HepG2 (cell line): ENCODE measurements at regions not wholly inside any gene's neighbourhood (a gene's known extent, or its start where the extent isn't known, plus 50 kb on each side); places are given as distances from the start of the nearest gene placed in this dataset.
"Not testable (repeated sequence)": the region's sequence is repeated elsewhere in the genome, so short reads cannot be mapped to it uniquely, and the experiment has no call there.

Experiments used
- ATAC-seq: fragments of 200-7000 bp; cut with Tn5 transposase; 3 replicates; pipeline ENCODE4 v1.9.1; 2020; ENCODE audit warnings: mild to moderate bottlenecking, moderate library complexity
- BruUV-seq: library from RNA; stranded (reverse); fragments of 400-500 nt; replicated peaks from 2 replicates; lab custom pipeline; 2021; lab: Mats Ljungman, UMichigan
- CTCF ChIA-PET: fragments of 300-600 bp; formaldehyde crosslinking; extraction: SDS; loops from one replicate; lab custom pipeline; 2021; ENCODE audit warnings: low total read pairs, inconsistent platforms, low intra/inter-chr PET ratio; lab: Yijun Ruan, JAX
- POLR2A ChIA-PET: fragments of 350-600 bp; sonication (Branson Sonifier 250); formaldehyde crosslinking; loops from one replicate; lab custom pipeline; 2020; ENCODE audit warnings: antibody characterized with exemption, inconsistent platforms; lab: Yijun Ruan, JAX
- DNase-seq: peaks from one replicate; pipeline ENCODE4 v3.0.0-alpha.2; 2015; ENCODE audit warnings: low spot score
- FAIRE-seq: peaks from 3 replicates; lab custom pipeline; 2011; peaks lifted over from hg19 to GRCh38; lab: Jason Lieb, UNC
- H2AFZ ChIP-seq: one replicate; pipeline ENCODE4 v1.6.1; 2011; ENCODE audit warnings: low read length, inconsistent platforms
- H3K27ac ChIP-seq: fragments of 300-600 bp; 3 replicates; pipeline ENCODE4 v1.8.0; 2011; ENCODE audit warnings: mixed run types, mild to moderate bottlenecking, mixed read lengths, low read length, inconsistent platforms; ENCODE audit not compliant: insufficient read depth; ENCODE audit errors: extremely low read length
- H3K27me3 ChIP-seq, 2 experiments: fragments of 200-600 bp in 1 of 2; 2 replicates in 1 of 2; 3 replicates in 1 of 2; pipeline versions ENCODE4 v1.6.0 to v1.8.0; 2011; ENCODE audit warnings: low read length in 2 of 2, mild to moderate bottlenecking in 2 of 2, moderate library complexity in 2 of 2, inconsistent platforms in 1 of 2; ENCODE audit not compliant: insufficient read depth in 2 of 2, control insufficient read depth in 1 of 2
- H3K36me3 ChIP-seq, 2 experiments: fragments of 200-600 bp in 1 of 2; replicated peaks in 1 of 2; 2 replicates in 1 of 2; 3 replicates in 1 of 2; pipeline versions ENCODE4 v1.5.1 to v1.8.0; 2011; ENCODE audit warnings: low read length in 2 of 2, inconsistent platforms in 1 of 2; ENCODE audit not compliant: insufficient read depth in 2 of 2, control insufficient read depth in 1 of 2
- H3K4me1 ChIP-seq: 2 replicates; pipeline ENCODE4 v1.5.1; 2012; ENCODE audit warnings: low read length, inconsistent platforms; ENCODE audit not compliant: insufficient read depth
- H3K4me2 ChIP-seq: 2 replicates; pipeline ENCODE4 v1.6.0; 2011; ENCODE audit warnings: low read depth, low read length, inconsistent platforms
- H3K4me3 ChIP-seq, 3 experiments: fragments of 200-600 bp in 1 of 3; sonication (generic), shearing (Covaris generic) in 1 of 3; replicated peaks in 1 of 3; 2 replicates each; pipeline ENCODE4 v1.5.1; 2011 to 2016; ENCODE audit warnings: low read length in 3 of 3, inconsistent platforms in 2 of 3, low read depth in 2 of 3, mild to moderate bottlenecking in 2 of 3, control low read depth in 1 of 3, mixed read lengths in 1 of 3; ENCODE audit not compliant: insufficient read depth in 1 of 3
- H3K79me2 ChIP-seq: one replicate; pipeline ENCODE4 v1.6.1; 2011; ENCODE audit warnings: low read length, inconsistent platforms; ENCODE audit not compliant: insufficient read depth
- H3K9ac ChIP-seq: 2 replicates; pipeline ENCODE4 v1.6.0; 2011; ENCODE audit warnings: mild to moderate bottlenecking, low read depth, low read length, inconsistent platforms; ENCODE audit not compliant: insufficient read depth
- H3K9me3 ChIP-seq: 2 replicates; pipeline ENCODE4 v1.5.1; 2012; ENCODE audit warnings: mild to moderate bottlenecking, low read length
- H4K20me1 ChIP-seq: 2 replicates; pipeline ENCODE4 v1.6.0; 2011; ENCODE audit warnings: inconsistent platforms, mild to moderate bottlenecking, low read length, moderate library complexity; ENCODE audit not compliant: insufficient read depth
- ARID5B ChIP-seq: IDR thresholded peaks from 2 replicates; pipeline ENCODE4 v1.4.0; 2020; ENCODE audit warnings: mild to moderate bottlenecking, missing genetic modification reagents
- BCL6 ChIP-seq: IDR thresholded peaks from 2 replicates; pipeline ENCODE4 v1.6.1; 2016; ENCODE audit warnings: missing genetic modification reagents, missing compliant biosample characterization
- CREM ChIP-seq, 2 experiments: sonication (generic) in 1 of 2; formaldehyde crosslinking in 1 of 2; IDR thresholded peaks; 2 replicates each; pipeline versions ENCODE4 v1.4.0 to v1.6.1; 2016 to 2020; ENCODE audit warnings: antibody characterized with exemption in 1 of 2, mild to moderate bottlenecking in 1 of 2, missing genetic modification reagents in 1 of 2
- EP300 ChIP-seq, 3 experiments: sonication (generic) in 1 of 3; formaldehyde crosslinking in 1 of 3; IDR thresholded peaks; 2 replicates each; pipeline versions ENCODE4 v1.5.1 to v1.6.1; 2011 to 2020; ENCODE audit warnings: low read depth in 2 of 3, low read length in 2 of 3, borderline replicate concordance in 1 of 3, improper control_type of control experiment in 1 of 3, mild to moderate bottlenecking in 1 of 3, missing genetic modification reagents in 1 of 3, moderate library complexity in 1 of 3
- HNF4G ChIP-seq, 2 experiments: sonication (generic) in 1 of 2; formaldehyde crosslinking in 1 of 2; IDR thresholded peaks; 2 replicates each; pipeline versions ENCODE4 v1.4.0 to v1.6.1; 2011 to 2020; ENCODE audit warnings: borderline replicate concordance in 2 of 2, low read depth in 2 of 2, mild to moderate bottlenecking in 2 of 2, low read length in 1 of 2, missing genetic modification reagents in 1 of 2, moderate library complexity in 1 of 2
- ISL2 ChIP-seq: sonication (generic); formaldehyde crosslinking; IDR thresholded peaks from 2 replicates; pipeline ENCODE4 v1.5.0; 2020; ENCODE audit warnings: missing genetic modification reagents
- NCOA2 ChIP-seq: sonication (generic); formaldehyde crosslinking; IDR thresholded peaks from 2 replicates; pipeline ENCODE4 v1.8.0; 2022; ENCODE audit warnings: inconsistent platforms
- NR2F6 ChIP-seq, 2 experiments: IDR thresholded peaks; 2 replicates each; pipeline ENCODE4 v1.6.1; 2016; ENCODE audit warnings: antibody characterized with exemption in 1 of 2, mild to moderate bottlenecking in 1 of 2
- POGZ ChIP-seq: sonication (generic); formaldehyde crosslinking; IDR thresholded peaks from 2 replicates; pipeline ENCODE4 v1.4.0; 2020; ENCODE audit warnings: mild to moderate bottlenecking, missing genetic modification reagents
- RARA ChIP-seq: IDR thresholded peaks from 2 replicates; pipeline ENCODE4 v1.6.1; 2016; ENCODE audit warnings: missing genetic modification reagents, missing compliant biosample characterization
- RXRB ChIP-seq: IDR thresholded peaks from 2 replicates; pipeline ENCODE4 v1.6.1; 2016; ENCODE audit warnings: borderline replicate concordance, missing genetic modification reagents, missing compliant biosample characterization
- SKI ChIP-seq: fragments of 450-650 bp; IDR thresholded peaks from one replicate; pipeline ENCODE4 v1.6.1; 2018; ENCODE audit warnings: mild to moderate bottlenecking; ENCODE audit not compliant: partially characterized antibody
- SOX13 ChIP-seq, 3 experiments: fragments of 450-650 bp in 1 of 3; sonication (generic) in 1 of 3; formaldehyde crosslinking in 1 of 3; IDR thresholded peaks in 2 of 3; conservative IDR thresholded peaks in 1 of 3; 2 replicates each; pipeline versions ENCODE4 v1.5.0 to v1.6.1; 2016 to 2020; ENCODE audit warnings: antibody characterized with exemption in 1 of 3, mild to moderate bottlenecking in 1 of 3, missing compliant biosample characterization in 1 of 3, missing genetic modification reagents in 1 of 3, moderate library complexity in 1 of 3
- TCF7 ChIP-seq: sonication (generic); IDR thresholded peaks from 2 replicates; pipeline ENCODE4 v1.6.1; 2016; ENCODE audit warnings: antibody characterized with exemption, low read depth
- TCF7L2 ChIP-seq: IDR thresholded peaks from 2 replicates; pipeline ENCODE4 v1.6.1; 2011; ENCODE audit warnings: mild to moderate bottlenecking, low read depth, low read length, moderate library complexity
- THRA ChIP-seq: sonication (generic); formaldehyde crosslinking; IDR thresholded peaks from 2 replicates; pipeline ENCODE4 v1.4.0; 2020; ENCODE audit warnings: missing genetic modification reagents, borderline replicate concordance
- ZNF292 ChIP-seq: sonication (generic); formaldehyde crosslinking; IDR thresholded peaks from 2 replicates; pipeline ENCODE4 v1.8.1; 2022; ENCODE audit warnings: mild to moderate bottlenecking, low read depth, missing genetic modification reagents, borderline replicate concordance
- WGBS: methylation state at CpG from one replicate; pipeline ENCODE4 v1.1.6; 2017; ENCODE audit warnings: low lambda C conversion rate; 5-methylcytosine and 5-hydroxymethylcytosine counted together
- in situ Hi-C: cut with HindIII; loops from 2 replicates; pipeline ENCODE4 v1.10.0; 2017; ENCODE audit warnings: low pct_unique_long_range_greater_than_20kb; ENCODE audit not compliant: extremely low pct_ligation_motif_present
- intact Hi-C: fragments of 100-400 bp; cut with micrococcal nuclease; formaldehyde crosslinking; loops from one replicate; pipeline ENCODE4 v1.10.0; 2022; ENCODE audit not compliant: unreplicated experiment

GRCh38 chr10:33867199-33867789, 532.8 kb upstream of the NRP1 start:
- peak; percentile 87 for ATAC-seq
- intact Hi-C loops; H4K20me1 ChIP-seq; FAIRE-seq; POLR2A ChIA-PET; in situ Hi-C loops; H3K79me2 ChIP-seq; H3K9me3 ChIP-seq; BruUV-seq; CTCF ChIA-PET; H3K36me3 ChIP-seq; H2AFZ ChIP-seq; H3K9ac ChIP-seq; H3K27me3 ChIP-seq; TF ChIP-seq CREM (CRISPR knock-in tag; IDR thresholded peaks at IDR 0.05); HNF4G (CRISPR knock-in tag; IDR thresholded peaks at IDR 0.05; ENCODE audit: borderline replicate concordance, low read depth); SOX13 (IDR thresholded peaks at IDR 0.05); EP300 (CRISPR knock-in tag; IDR thresholded peaks at IDR 0.05; ENCODE audit: borderline replicate concordance): not testable (repeated sequence)
- peak overlapping the region; percentile 48 for H3K4me2 ChIP-seq
- H3K4me1 ChIP-seq, result peaks cover 27% of the 10 kb centered on the region
- WGBS, result 19% methylated on average over 8 of the region's 8 CpGs
- peak; percentile 20 for DNase-seq
- peak overlapping the region; percentile 44 for H3K27ac ChIP-seq
- H3K4me3 ChIP-seq, result 0 out of 6 replicates have a peak overlapping the region, but pooled peaks of 1 of the 3 experiments have one; percentile 1
- peak; percentile 21 for TF ChIP-seq SKI
- peak; percentile 22; the same call in 1 of the 2 replicates for TF ChIP-seq RXRB (CRISPR knock-in tag)
- TF ChIP-seq TCF7L2, result peak; percentile 60; the same call in 1 of the 2 replicates
- TF ChIP-seq CREM (IDR thresholded peaks at IDR 0.05), result peak; percentile 24; the same call in 1 of the 2 replicates
- TF ChIP-seq NCOA2 (CRISPR knock-in tag), result peak; percentile 80
- 0 out of 2 replicates have a peak, but pooled peaks have one; percentile 7 for TF ChIP-seq HNF4G (IDR thresholded peaks at IDR 0.05; ENCODE audit: borderline replicate concordance, low read depth, low read length)
- TF ChIP-seq SOX13 (CRISPR knock-in tag; conservative IDR thresholded peaks at IDR 0.05 in 1 of 2, IDR thresholded peaks at IDR 0.05 in 1 of 2), result 0 out of 4 replicates have a peak, but pooled peaks of 1 of the 2 experiments have one; percentile 16
- peak; percentile 48; the same call in 1 of the 2 replicates for TF ChIP-seq ISL2 (CRISPR knock-in tag)
- peak; percentile 50; the same call in 1 of the 2 replicates for TF ChIP-seq POGZ (CRISPR knock-in tag)
- TF ChIP-seq EP300 (IDR thresholded peaks at IDR 0.05; ENCODE audit: low read depth in 2 of 2, low read length in 2 of 2), result peak in 1 of 2 experiments; percentile 63; a peak in 2 of 4 replicates
- peak; percentile 47 for TF ChIP-seq ARID5B
- peak; percentile 54 for TF ChIP-seq NR2F6 (IDR thresholded peaks at IDR 0.05)
- TF ChIP-seq NR2F6 (CRISPR knock-in tag; IDR thresholded peaks at IDR 0.05), result peak; percentile 34; the same call in 1 of the 2 replicates
- peak; percentile 56 for TF ChIP-seq BCL6 (CRISPR knock-in tag)
- peak; percentile 75; the same call in 1 of the 2 replicates for TF ChIP-seq TCF7
- peak; percentile 90 for TF ChIP-seq RARA (CRISPR knock-in tag)
- TF ChIP-seq ZNF292 (CRISPR knock-in tag), result peak; percentile 23; the same call in 1 of the 2 replicates
- TF ChIP-seq THRA (CRISPR knock-in tag), result peak; percentile 65; the same call in 1 of the 2 replicates
